HEK293T (cell line): ENCODE measurements at regions not wholly inside any gene's neighbourhood (a gene's known extent, or its start where the extent isn't known, plus 50 kb on each side); places are given as distances from the start of the nearest gene placed in this dataset.
"Not testable (repeated sequence)": the region's sequence is repeated elsewhere in the genome, so short reads cannot be mapped to it uniquely, and the experiment has no call there.

Source experiments
- CTCF ChIA-PET: fragments of 350-600 bp; formaldehyde crosslinking; extraction: SDS; loops from one replicate; lab custom pipeline; 2021; ENCODE audit warnings: antibody characterized with exemption, inconsistent platforms; lab: Yijun Ruan, JAX
- POLR2A ChIA-PET: fragments of 350-600 bp; formaldehyde crosslinking; extraction: SDS; loops from one replicate; lab custom pipeline; 2020; ENCODE audit warnings: antibody characterized with exemption, inconsistent platforms; lab: Yijun Ruan, JAX
- DNase-seq: peaks from one replicate; pipeline ENCODE4 v3.0.0; 2012; ENCODE audit warnings: mixed read lengths; ENCODE audit errors: extremely low spot score
- ARNT ChIP-seq: fragments of 450-650 bp; IDR thresholded peaks from 2 replicates; pipeline ENCODE4 v1.6.1; 2017; ENCODE audit warnings: mild to moderate bottlenecking
- BHLHE40 ChIP-seq: fragments of 450-650 bp; IDR thresholded peaks from 2 replicates; pipeline ENCODE4 v1.6.1; 2016; ENCODE audit warnings: mild to moderate bottlenecking, moderate library complexity, borderline replicate concordance
- CTBP1 ChIP-seq: fragments of 450-650 bp; IDR thresholded peaks from 2 replicates; pipeline ENCODE4 v1.6.1; 2016; ENCODE audit warnings: borderline replicate concordance
- ELF4 ChIP-seq: fragments of 450-650 bp; IDR thresholded peaks from 2 replicates; pipeline ENCODE4 v1.6.1; 2017; ENCODE audit warnings: antibody characterized with exemption
- FOXA1 ChIP-seq: fragments of 450-650 bp; IDR thresholded peaks from 2 replicates; pipeline ENCODE4 v1.6.1; 2016; ENCODE audit warnings: mild to moderate bottlenecking
- FOXK2 ChIP-seq: fragments of 450-650 bp; IDR thresholded peaks from 2 replicates; pipeline ENCODE4 v1.6.1; 2016; ENCODE audit warnings: mild to moderate bottlenecking
- FOXM1 ChIP-seq: fragments of 450-650 bp; IDR thresholded peaks from 2 replicates; pipeline ENCODE4 v1.6.1; 2017; ENCODE audit warnings: mild to moderate bottlenecking, borderline replicate concordance
- HDGF ChIP-seq: fragments of 450-650 bp; IDR thresholded peaks from 2 replicates; pipeline ENCODE4 v1.6.1; 2017; ENCODE audit warnings: antibody characterized with exemption, borderline replicate concordance
- L3MBTL2 ChIP-seq: fragments of 450-650 bp; conservative IDR thresholded peaks from 2 replicates; pipeline ENCODE4 v1.6.1; 2016; ENCODE audit warnings: mild to moderate bottlenecking
- LEF1 ChIP-seq: fragments of 450-650 bp; IDR thresholded peaks from 2 replicates; pipeline ENCODE4 v1.6.1; 2017; ENCODE audit warnings: mild to moderate bottlenecking, borderline replicate concordance
- NFRKB ChIP-seq: fragments of 450-650 bp; IDR thresholded peaks from 2 replicates; pipeline ENCODE4 v1.6.1; 2016; ENCODE audit warnings: mild to moderate bottlenecking, moderate library complexity
- SP1 ChIP-seq: fragments of 450-650 bp; IDR thresholded peaks from 2 replicates; pipeline ENCODE4 v1.6.1; 2017
- SUZ12 ChIP-seq: fragments of 450-650 bp; IDR thresholded peaks from 2 replicates; pipeline ENCODE4 v1.6.1; 2016; ENCODE audit warnings: mild to moderate bottlenecking
- TARDBP ChIP-seq: fragments of 450-650 bp; IDR thresholded peaks from 2 replicates; pipeline ENCODE4 v1.6.1; 2016
- ZNF384 ChIP-seq: fragments of 450-650 bp; IDR thresholded peaks from 2 replicates; pipeline ENCODE4 v1.6.1; 2016
- TF ChIP-seq, protein P1 (sequence below): fragments of 450-650 bp; IDR thresholded peaks from 2 replicates; pipeline ENCODE4 v1.6.1; 2016

GRCh38 chr2:131754929-131755720 is 227.4 kb downstream of the CCDC74A start:
- no peak for TF ChIP-seq LEF1
- no peak for TF ChIP-seq ELF4
- TF ChIP-seq TARDBP = no peak
- no peak for TF ChIP-seq BHLHE40
- TF ChIP-seq CTBP1 = no peak
- no peak for TF ChIP-seq ZNF384
- no peak for TF ChIP-seq FOXK2
- no peak for TF ChIP-seq HDGF
- CTCF ChIA-PET = no interaction called here
- POLR2A ChIA-PET = no interaction called here
- no peak for DNase-seq

DNA sequence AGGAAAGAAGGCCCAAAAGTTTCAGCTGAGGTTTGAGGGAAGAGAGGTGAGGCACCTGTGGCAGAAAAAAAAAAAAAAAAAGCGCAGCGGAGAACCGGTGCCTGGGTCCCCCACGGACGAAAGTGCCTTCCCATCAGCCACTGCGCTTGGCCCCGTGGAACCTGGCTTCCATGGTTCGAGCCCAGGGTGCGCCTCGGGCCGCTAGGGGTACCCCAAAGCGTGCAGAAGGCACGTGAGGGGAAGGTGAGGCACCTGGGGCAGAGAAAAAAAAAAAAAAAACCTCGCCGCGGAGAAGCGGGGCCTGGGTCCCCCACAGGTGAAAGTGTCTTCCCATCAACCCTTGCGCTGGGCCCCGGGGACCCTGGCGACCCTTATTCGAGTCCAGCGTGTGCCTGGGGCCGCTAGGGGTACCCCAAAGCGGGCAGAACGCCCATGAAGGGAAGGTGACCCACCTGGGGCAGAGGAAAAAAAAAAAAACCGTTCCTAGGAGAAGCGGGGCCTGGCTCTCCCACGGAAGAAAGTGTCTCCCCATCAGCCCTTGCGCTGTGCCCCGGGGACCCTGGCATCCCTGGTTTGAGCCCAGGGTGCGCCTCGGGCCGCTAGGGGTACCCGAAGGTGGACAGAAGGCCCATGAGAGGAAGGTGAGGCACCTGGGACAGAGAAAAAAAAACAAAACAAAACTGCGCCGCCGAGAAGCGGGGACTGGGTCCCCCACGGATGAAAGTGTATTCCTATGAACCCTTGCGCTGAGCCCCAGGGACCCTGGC is 228.6 kb downstream of the CCDC74A start:
- ChIA-PET CTCF (no interaction called here), POLR2A (no interaction called here)
- TF ChIP-seq FOXK2 (no peak), ELF4 (no peak), ZNF384 (no peak), FOXA1 (no peak), ARNT (no peak), NFRKB (no peak), FOXM1 (no peak), CTBP1 (no peak), L3MBTL2 (no peak), SUZ12 (no peak), BHLHE40 (no peak), TARDBP (no peak), LEF1 (no peak), HDGF (no peak), SP1 (no peak)
- TF ChIP-seq, protein P1, sequence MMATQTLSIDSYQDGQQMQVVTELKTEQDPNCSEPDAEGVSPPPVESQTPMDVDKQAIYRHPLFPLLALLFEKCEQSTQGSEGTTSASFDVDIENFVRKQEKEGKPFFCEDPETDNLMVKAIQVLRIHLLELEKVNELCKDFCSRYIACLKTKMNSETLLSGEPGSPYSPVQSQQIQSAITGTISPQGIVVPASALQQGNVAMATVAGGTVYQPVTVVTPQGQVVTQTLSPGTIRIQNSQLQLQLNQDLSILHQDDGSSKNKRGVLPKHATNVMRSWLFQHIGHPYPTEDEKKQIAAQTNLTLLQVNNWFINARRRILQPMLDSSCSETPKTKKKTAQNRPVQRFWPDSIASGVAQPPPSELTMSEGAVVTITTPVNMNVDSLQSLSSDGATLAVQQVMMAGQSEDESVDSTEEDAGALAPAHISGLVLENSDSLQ = no peak
- no peak for DNase-seq

DNA sequence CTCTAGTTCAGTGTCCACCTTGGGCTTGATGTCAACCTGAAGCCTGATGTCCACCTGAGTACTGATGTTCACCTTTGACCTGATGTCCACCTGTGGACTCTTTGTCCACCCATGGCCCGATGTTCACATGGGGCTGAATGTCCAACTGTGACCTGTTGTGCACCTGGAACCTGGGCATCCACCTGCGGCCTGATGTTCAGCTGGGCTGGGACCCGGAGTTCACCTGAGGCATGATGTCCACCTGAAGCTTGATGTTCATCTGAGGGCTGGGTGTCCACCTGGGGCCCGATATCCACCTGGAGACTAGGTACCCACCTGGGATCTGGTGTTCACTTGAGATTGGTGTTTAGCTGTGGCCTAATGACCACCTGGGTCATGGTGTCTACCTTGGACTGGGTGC is 231.3 kb downstream of the CCDC74A start:
- DNase-seq, CTCF ChIA-PET, POLR2A ChIA-PET: not testable (repeated sequence)

DNA sequence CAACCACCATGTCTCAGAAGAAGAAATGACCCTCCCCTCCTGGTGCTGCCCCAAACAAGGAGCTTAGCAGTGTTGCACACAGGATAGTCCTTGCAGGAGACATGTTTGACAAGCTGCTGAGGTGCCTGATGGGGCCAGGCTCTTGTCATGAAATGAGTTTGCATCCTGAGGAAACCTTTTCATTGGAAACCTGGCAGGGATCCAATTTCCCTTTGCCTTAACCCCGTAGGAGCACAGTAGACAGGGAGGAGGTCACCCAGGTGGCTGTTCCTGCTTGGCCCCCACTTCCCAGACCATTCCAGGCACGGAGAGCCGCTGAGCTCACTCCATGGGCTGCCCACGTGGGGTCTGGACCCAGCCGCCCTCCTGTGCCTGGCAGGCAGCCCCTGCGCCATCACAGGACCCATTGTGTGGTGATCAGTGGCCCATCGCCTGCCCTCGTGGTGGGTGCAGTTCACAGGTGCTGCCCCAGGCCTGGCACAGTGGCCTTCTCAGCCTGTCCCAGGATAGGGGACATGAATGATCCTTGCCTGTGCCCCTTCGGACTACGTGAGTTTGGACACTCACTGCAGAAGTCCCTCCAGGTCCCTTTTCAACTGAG is 247.4 kb downstream of the CCDC74A start:
- DNase-seq, POLR2A ChIA-PET, CTCF ChIA-PET: not testable (repeated sequence)

- POLR2A ChIA-PET, DNase-seq, CTCF ChIA-PET: not testable (repeated sequence)
Observed at GRCh38 chr2:131775903-131776506, 248.3 kb downstream of the CCDC74A start.

DNA sequence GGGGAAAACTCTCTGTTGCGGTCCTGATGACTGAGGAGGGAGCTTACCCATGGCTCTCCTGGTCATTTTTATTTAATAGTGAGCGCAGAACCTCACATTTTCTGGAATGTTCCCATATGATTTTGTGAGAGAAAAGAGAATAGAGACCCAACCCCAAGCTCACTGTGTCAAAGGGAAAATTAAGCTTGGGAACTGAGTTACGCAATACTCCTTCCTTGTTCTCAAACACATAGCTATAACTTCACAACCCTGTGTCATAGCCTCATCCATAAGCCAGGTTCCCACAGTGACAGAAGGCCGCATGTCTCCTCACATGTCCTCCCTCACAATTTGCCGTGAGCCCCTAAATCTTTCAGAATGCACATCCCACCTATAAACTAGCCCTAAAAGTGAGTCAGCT is 252.8 kb downstream of the CCDC74A start:
- CTCF ChIA-PET, POLR2A ChIA-PET, DNase-seq: not testable (repeated sequence)

DNA sequence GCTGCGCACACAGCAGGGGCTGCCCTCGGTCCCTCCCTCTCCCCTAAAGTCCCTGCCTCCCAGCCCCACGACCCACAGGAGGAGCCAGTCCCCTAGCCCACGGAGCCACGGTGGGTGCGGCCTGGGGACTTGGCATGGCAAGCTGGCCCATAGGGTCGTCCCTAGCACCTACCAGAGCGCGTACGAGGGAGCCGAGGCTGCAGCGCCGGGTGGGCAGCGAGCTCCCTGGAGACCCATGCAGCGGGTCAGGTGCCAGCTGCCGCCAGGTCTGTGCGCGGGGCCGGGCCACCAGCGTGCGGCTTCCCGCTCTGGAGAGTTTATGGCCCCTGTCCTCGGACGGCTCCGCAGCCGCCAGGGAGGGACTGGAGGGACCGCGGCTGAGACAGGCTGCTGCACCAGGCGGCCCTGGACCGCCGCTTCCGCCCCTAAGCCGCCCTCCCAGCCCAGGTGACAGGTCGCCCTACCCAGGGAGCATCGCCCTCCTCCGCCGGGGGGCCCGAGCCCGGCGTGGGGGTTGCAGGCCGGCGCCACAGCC is 273.6 kb downstream of the CCDC74A start:
- CTCF ChIA-PET = interaction anchor here (1.0 to 1.1 kb wide), 2 partner anchors 119 to 128 kb away, joined by 4 to 5 read pairs; no protein-coding TSS in a partner anchor
- TF ChIP-seq FOXM1 = no peak
- no peak for TF ChIP-seq ARNT
- TF ChIP-seq, protein P1 = no peak
- no peak for TF ChIP-seq FOXK2
- TF ChIP-seq L3MBTL2 = no peak
- no peak for TF ChIP-seq TARDBP
- TF ChIP-seq ZNF384 = no peak
- no peak for TF ChIP-seq LEF1
- no peak for TF ChIP-seq BHLHE40
- no peak for TF ChIP-seq SUZ12
- no peak for TF ChIP-seq FOXA1
- TF ChIP-seq CTBP1 = no peak
- POLR2A ChIA-PET = no interaction called here
- no peak for DNase-seq

- DNase-seq = peak; percentile 69
- POLR2A ChIA-PET = not testable (repeated sequence)
- CTCF ChIA-PET = interaction anchor here (1.0 to 1.1 kb wide), 3 partner anchors 120 to 130 kb away, joined by 3 to 5 read pairs (median 4); no protein-coding TSS in a partner anchor
Observed at GRCh38 chr2:131801745-131802350, 274.2 kb downstream of the CCDC74A start.
